ENCODE measurements at regions not wholly inside any gene's neighbourhood (a gene's known extent, or its start where the extent isn't known, plus 50 kb on each side); places are given as distances from the start of the nearest gene placed in this dataset.

- DNase-seq (ENCODE audit: low spot score), result no peak
These were observed 215.6 kb downstream of the ESM1 start for GRCh38 chr5:54769746-54770145.

- no peak for DNase-seq (ENCODE audit: low spot score)
These were observed 216.3 kb downstream of the ESM1 start for GRCh38 chr5:54769072-54769471.

- DNase-seq (ENCODE audit: low spot score), result no peak
These were observed 218.6 kb downstream of the ESM1 start for GRCh38 chr5:54766748-54767147.

GRCh38 chr5:54765165-54766028, 220.0 kb downstream of the ESM1 start:
- DNase-seq (ENCODE audit: low spot score), result no peak

GRCh38 chr5:54764102-54765090, 221.0 kb downstream of the ESM1 start:
- no peak for DNase-seq (ENCODE audit: low spot score)

GRCh38 chr5:54761213-54761701, 224.1 kb downstream of the ESM1 start:
- DNase-seq (ENCODE audit: low spot score), result no peak

- DNase-seq (ENCODE audit: low spot score), result no peak
These were observed 225.0 kb downstream of the ESM1 start for GRCh38 chr5:54760182-54760935.

GRCh38 chr5:54758038-54758437, 227.4 kb downstream of the ESM1 start:
- no peak for DNase-seq (ENCODE audit: low spot score)

GRCh38 chr5:54757541-54757940, 227.9 kb downstream of the ESM1 start:
- DNase-seq (ENCODE audit: low spot score), result peak; percentile 72

GRCh38 chr5:54756796-54757402, 228.5 kb downstream of the ESM1 start:
- no peak for DNase-seq (ENCODE audit: low spot score)

GRCh38 chr5:54756301-54756700, 229.1 kb downstream of the ESM1 start:
- DNase-seq (ENCODE audit: low spot score), result no peak

- no peak for DNase-seq (ENCODE audit: low spot score)
These were observed 230.5 kb downstream of the ESM1 start for GRCh38 chr5:54754878-54755277.

GRCh38 chr5:54754420-54754819, 231.0 kb downstream of the ESM1 start:
- no peak for DNase-seq (ENCODE audit: low spot score)

- no peak for DNase-seq (ENCODE audit: low spot score)
These were observed 231.6 kb downstream of the ESM1 start for GRCh38 chr5:54753753-54754152.

GRCh38 chr5:54753034-54753433, 232.4 kb downstream of the ESM1 start:
- peak; percentile 51 for DNase-seq (ENCODE audit: low spot score)

GRCh38 chr5:54748527-54748926, 231.0 kb downstream of the SNX18 start:
- DNase-seq (ENCODE audit: low spot score), result no peak

- DNase-seq (ENCODE audit: low spot score), result no peak
These were observed 229.3 kb downstream of the SNX18 start for GRCh38 chr5:54746777-54747398.

- DNase-seq (ENCODE audit: low spot score), result no peak
These were observed 228.8 kb downstream of the SNX18 start for GRCh38 chr5:54746346-54746745.

- DNase-seq (ENCODE audit: low spot score), result no peak
These were observed 228.0 kb downstream of the SNX18 start for GRCh38 chr5:54745599-54745998.

- peak; percentile 60 for DNase-seq (ENCODE audit: low spot score)
These were observed 226.6 kb downstream of the SNX18 start for GRCh38 chr5:54743997-54744788.
